LNCaP clone FGC (cell line): ENCODE measurements at regions not wholly inside any gene's neighbourhood (a gene's known extent, or its start where the extent isn't known, plus 50 kb on each side); places are given as distances from the start of the nearest gene placed in this dataset.
A peak's percentile ranks its signal among the peaks of the same experiment; 100 is the strongest.

Source experiments
- DNase-seq: peaks from one replicate; pipeline ENCODE4 v3.0.0-alpha.2; 2011; ENCODE audit warnings: low read depth
- H3K4me3 ChIP-seq: 2 replicates; pipeline ENCODE4 v1.5.1; 2011; ENCODE audit warnings: mild to moderate bottlenecking, low read depth, low read length, control low read depth
- TF ChIP-seq, protein P1 (sequence below): IDR thresholded peaks from 2 replicates; pipeline ENCODE4 v1.5.1; 2012; ENCODE audit warnings: mild to moderate bottlenecking; ENCODE audit not compliant: control insufficient read depth, insufficient read depth; ENCODE audit errors: extremely low read depth

DNA sequence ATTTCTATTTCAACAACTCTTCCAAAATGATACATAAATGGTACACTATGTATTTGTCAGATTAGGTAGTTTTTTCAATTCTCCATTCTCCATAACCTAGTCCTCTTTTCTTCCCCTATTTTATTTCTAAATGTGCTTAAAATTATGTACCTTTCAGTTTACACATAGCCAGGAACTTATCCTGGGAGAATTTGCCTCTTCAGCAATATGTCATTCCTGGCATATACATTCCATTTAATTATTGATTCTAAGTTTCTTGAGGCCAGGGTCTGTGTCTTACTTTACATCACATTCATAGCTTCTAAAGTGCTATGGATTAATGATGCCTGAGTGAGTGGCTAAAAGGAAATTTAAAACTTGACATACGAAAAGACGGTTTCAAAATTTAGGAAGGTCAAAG, 199.8 kb downstream of the PDGFRA start:
- H3K4me3 ChIP-seq, result no peak overlapping the region
- DNase-seq, result no peak
- TF ChIP-seq, protein P1, sequence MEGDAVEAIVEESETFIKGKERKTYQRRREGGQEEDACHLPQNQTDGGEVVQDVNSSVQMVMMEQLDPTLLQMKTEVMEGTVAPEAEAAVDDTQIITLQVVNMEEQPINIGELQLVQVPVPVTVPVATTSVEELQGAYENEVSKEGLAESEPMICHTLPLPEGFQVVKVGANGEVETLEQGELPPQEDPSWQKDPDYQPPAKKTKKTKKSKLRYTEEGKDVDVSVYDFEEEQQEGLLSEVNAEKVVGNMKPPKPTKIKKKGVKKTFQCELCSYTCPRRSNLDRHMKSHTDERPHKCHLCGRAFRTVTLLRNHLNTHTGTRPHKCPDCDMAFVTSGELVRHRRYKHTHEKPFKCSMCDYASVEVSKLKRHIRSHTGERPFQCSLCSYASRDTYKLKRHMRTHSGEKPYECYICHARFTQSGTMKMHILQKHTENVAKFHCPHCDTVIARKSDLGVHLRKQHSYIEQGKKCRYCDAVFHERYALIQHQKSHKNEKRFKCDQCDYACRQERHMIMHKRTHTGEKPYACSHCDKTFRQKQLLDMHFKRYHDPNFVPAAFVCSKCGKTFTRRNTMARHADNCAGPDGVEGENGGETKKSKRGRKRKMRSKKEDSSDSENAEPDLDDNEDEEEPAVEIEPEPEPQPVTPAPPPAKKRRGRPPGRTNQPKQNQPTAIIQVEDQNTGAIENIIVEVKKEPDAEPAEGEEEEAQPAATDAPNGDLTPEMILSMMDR, result no peak

DNA sequence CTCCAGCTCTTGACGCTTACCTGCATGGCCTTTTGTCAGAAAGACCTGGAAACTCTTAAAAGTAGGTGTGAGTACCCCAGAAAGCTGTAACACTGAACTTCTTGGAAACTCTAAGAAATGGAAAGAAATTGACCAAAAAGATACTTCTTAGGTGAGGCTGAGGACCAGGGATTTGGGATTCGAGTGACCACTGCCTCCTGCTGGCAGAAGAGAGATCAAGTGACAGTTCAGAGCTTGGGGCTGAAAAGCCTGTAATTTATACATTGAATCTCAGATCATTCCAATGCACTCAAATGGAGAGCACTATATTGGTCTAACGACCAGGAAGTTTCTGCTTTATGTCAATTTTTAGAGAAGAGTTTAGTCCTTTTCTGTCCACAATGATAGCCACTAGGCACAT, 204.6 kb downstream of the PDGFRA start:
- TF ChIP-seq, protein P1, result peak; percentile 70
- no peak overlapping the region for H3K4me3 ChIP-seq
- no peak for DNase-seq

DNA sequence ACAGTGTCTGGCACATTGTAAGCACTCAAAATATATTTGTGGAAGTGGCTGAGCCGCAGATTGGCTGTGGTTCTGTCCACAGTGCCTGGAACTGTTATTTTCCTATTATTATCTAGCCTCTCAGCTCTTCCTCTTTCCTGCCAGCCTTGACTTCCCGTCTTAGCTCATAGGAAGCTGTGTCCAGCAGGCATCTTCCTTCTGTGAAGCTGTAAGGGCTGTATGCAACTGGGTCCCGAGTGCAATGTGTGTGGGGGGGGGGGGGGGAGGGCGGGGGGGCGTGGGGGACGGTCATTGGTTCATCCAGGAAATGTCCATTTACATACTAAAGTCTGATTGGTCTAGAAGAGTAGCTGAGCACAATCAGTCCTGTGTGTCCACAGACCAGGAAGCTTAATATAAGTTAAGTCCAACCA, 210.7 kb downstream of the PDGFRA start:
- peak; percentile 35 for DNase-seq
- TF ChIP-seq, protein P1, result no peak

DNA sequence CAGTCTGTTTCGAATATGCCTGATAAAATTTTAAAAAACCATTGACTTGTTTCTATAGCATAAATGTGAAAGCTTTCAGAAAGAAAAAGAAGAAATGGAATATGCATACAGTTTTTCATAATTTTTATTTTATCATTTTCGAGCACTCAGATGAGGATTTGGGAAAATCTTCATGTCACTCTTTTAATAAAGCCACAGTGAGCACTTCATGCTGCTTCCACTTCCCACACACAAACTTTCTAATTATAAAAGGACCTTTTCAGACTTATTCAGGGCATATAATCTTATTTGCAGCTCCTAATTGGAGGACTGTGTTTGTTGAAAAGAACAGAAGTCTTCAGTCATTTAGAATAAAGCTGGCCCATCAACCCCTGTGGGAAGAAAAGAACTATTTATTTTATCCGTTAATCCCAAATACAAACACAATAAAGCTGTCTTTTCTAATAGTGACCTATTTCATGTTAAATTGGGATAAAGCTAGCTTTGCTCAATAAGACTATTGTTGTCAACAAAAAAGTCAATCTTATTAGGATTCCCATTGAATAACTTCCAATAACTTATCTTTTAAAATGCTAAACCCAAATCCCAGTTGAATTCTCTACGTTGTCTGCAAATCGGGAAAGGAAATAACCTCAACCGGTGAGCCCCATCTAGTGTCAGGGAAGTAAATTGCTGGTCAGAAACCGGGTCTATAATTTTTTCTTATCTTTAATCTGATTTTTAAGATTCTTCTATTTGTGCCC, 211.5 kb downstream of the PDGFRA start:
- DNase-seq, result no peak
- no peak overlapping the region for H3K4me3 ChIP-seq
- TF ChIP-seq, protein P1, result peak; percentile 62

More for the DNA sequence above, 210.7 kb downstream of the PDGFRA start:
- H3K4me3 ChIP-seq, result no peak overlapping the region

DNA sequence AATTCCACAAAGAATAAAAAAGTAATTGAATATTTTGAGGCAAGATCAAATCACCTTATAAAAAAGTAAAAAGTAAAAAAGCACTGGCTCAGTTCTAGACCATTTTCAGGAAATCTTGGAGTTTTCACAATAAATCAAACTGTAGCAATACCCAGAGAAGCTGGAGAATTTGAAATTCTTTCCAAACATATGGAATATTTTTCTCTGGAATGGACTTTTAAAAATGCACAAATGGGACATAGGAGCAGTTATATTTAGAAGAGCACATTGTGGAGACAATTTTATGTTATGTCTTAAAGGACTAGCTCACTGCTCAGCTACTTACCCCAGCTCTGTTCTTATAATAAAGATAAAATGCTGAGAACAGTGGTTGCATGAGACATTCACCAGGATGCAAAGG, 211.9 kb upstream of the KIT start:
- TF ChIP-seq, protein P1, result no peak
- DNase-seq, result no peak
- no peak overlapping the region for H3K4me3 ChIP-seq

DNA sequence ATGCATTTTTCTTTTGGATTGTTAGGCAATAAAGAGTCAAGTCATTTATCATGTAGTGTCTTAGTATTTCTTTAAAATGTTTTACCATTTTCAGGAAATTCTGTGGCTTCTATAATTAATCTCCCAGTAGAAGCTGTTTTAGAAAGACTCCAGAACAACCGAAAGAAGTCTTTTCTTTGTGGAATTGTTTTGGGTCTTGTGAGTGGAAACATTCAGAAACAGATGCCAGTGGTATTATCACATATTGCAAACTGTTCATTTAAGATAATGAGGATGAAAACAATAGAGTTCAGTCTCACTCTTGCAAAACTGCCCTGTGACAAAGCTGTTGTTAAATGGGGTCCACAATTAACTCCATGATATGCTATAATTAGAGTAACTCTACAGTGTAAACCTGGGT, 211.2 kb upstream of the KIT start:
- no peak overlapping the region for H3K4me3 ChIP-seq
- TF ChIP-seq, protein P1, result no peak
- no peak for DNase-seq

DNA sequence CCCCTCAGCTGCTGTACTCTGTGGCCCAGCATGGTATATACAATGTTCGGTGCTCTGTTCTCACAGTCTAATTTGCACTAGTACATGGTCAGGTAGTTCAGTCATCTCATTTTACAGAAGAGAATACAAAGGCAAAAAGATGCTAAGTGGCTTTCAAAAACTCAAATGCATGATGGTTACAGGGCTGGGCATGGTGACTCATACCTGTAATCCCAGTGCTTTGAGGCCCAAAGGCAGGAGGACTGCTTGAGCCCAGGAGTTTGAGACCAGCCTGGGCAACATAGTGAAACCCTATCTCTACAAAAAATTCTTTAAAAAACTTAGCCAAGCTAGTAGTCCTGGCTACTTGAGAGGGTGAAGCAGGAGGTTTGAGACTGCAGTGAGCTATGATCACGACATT, 210.5 kb upstream of the KIT start:
- DNase-seq, result no peak
- TF ChIP-seq, protein P1, result no peak
- H3K4me3 ChIP-seq, result no peak overlapping the region
